ENCODE measurements at regions not wholly inside any gene's neighbourhood (a gene's known extent, or its start where the extent isn't known, plus 50 kb on each side); places are given as distances from the start of the nearest gene placed in this dataset.

- Mint-ChIP-seq H3K4me3 (no peak overlapping the region), H3K27me3 (peaks cover 15 to 45% (median 40%) of the 10 kb centered on the region in 5 donors), H3K9me3 (peaks cover 0 to 6% (median 0%) of the 10 kb centered on the region in 9 donors), H3K27ac (no peak overlapping the region), H3K4me1 (peaks cover 0 to 16% (median 3%) of the 10 kb centered on the region in 4 donors), H3K36me3 (peaks cover 0 to 10% (median 0%) of the 10 kb centered on the region in 3 donors)
- ATAC-seq, result no peak
- POLR2A ChIA-PET, result no interaction called here
- no peak for DNase-seq
Observed at GRCh38 chr22:35475545-35475944, 65.1 kb upstream of the RASD2 start.

DNA sequence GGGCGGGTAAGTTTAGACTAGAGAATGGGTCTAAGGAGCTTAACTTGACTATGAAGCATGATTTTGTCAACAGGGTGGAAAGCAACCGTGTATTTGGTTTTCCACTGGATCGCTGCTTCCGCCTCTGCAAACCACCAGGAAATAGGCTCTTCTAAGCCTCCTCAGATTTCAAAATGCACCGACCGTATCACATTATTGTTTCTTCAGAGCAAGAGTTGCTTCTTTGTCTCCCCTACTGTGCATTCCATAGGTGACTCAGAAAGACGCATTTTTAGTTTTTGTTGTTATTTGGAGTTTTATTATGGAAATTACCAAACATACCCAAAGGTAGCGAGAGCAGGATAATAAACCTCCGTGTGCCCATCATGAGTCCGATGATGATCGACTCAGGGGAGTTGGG is 64.3 kb upstream of the RASD2 start:
- Mint-ChIP-seq H3K9me3 (peaks cover 0 to 6% (median 0%) of the 10 kb centered on the region in 9 donors), H3K27ac (no peak overlapping the region), H3K36me3 (peaks cover 0 to 3% (median 0%) of the 10 kb centered on the region in 3 donors), H3K4me3 (no peak overlapping the region), H3K4me1 (peaks cover 0 to 16% (median 3%) of the 10 kb centered on the region in 4 donors), H3K27me3 (peaks cover 19 to 52% (median 48%) of the 10 kb centered on the region in 5 donors)
- no peak for ATAC-seq
- POLR2A ChIA-PET, result no interaction called here
- DNase-seq, result no peak

DNA sequence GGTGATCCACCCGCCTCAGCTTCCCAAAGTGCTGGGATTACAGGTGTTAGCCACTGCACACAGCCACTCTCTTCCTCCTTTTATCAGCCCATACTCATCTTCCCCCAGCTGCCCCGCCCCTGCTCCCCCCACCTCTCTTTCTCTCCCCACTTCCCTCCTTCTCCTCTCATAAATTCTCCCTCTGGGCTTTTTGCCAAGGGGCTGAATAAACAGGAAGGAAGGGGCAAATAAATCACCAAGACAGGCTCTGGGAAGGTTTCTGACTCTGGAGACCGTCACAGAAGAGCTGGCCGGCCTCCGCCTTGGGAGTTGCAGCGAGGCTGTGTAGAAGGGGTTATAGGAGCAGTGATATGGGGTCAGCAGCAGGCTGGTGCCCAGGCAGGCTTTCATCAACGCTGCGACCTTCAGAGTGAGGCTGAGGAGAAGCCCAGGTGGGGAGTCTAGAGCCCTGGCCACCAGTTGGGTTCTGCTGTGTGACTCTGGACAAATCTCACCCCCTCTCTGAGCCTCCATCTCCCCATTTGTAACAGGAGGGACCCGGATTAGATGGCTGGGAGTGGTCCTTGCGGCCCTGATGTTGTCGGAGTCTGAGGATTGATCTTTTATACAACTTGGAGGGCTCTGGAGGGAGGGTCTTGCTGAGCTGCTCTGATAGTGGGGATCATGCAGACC is 62.6 kb upstream of the RASD2 start:
- Mint-ChIP-seq H3K27ac (peak overlapping the region in 1 of 10 donors; percentile 40), H3K4me1 (peaks cover 0 to 16% (median 3%) of the 10 kb centered on the region in 4 donors), H3K9me3 (no peaks in the 10 kb centered on the region), H3K27me3 (peaks cover 19 to 59% (median 54%) of the 10 kb centered on the region in 5 donors), H3K36me3 (no peaks in the 10 kb centered on the region), H3K4me3 (no peak overlapping the region)
- POLR2A ChIA-PET, result no interaction called here
- ATAC-seq (no peak), DNase-seq (no peak)

DNA sequence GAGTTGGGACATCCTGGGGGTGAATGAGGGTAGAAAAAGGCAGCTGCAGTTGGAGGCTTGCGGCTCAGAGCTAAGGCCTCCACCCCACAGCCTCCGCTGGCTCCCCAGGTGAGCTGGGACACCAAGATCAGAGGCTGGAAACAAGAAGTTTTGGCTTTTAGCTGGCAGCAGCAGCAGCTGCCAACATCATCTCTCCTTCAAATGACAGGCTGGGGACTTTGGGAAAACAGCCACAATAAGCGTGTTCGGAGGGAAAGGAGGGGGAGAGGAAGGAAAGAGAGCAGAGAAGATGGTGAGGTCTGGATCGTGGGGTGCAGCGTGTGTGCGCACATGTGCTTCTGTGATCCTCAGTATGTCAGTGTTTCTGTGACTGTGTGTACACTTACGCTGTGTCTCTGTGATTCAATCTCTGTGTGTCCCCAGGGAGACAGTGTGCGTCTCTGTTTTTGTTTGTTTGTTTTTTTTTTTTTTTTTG is 62.0 kb upstream of the RASD2 start:
- H3K36me3 Mint-ChIP-seq, result no peaks in the 10 kb centered on the region
- POLR2A ChIA-PET, result no interaction called here
- H3K4me3 Mint-ChIP-seq, result no peak overlapping the region
- H3K4me1 Mint-ChIP-seq, result peaks cover 0 to 16% (median 3%) of the 10 kb centered on the region in 4 donors
- H3K9me3 Mint-ChIP-seq, result no peaks in the 10 kb centered on the region
- ATAC-seq, result no peak
- peaks cover 19 to 62% (median 54%) of the 10 kb centered on the region in 5 donors for H3K27me3 Mint-ChIP-seq
- peak overlapping the region in 1 of 10 donors; percentile 40 for H3K27ac Mint-ChIP-seq
- no peak for DNase-seq

DNA sequence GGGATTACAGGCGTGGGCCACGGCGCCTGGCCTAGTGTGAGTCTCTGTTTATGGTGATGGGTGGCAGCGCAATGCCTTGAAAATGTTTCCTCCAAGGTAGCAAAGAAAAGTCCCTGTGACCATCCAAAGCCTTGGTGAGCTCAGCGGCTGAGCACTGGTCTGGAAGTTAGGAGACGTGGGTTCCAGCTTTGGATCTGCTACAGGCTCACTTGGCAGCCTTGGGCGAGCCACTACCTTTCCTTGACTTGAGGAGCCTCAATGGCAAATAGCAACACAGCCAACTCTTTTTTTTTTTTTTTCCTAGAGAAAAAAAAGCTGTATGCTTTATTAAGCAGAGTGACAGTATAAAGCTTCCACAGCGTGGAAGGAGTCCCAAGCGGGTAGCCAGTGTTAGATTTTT is 61.3 kb upstream of the RASD2 start:
- Mint-ChIP-seq H3K27me3 (peaks cover 19 to 68% (median 58%) of the 10 kb centered on the region in 5 donors), H3K4me1 (peaks cover 0 to 16% (median 3%) of the 10 kb centered on the region in 4 donors), H3K27ac (no peak overlapping the region), H3K9me3 (no peaks in the 10 kb centered on the region), H3K4me3 (no peak overlapping the region), H3K36me3 (no peaks in the 10 kb centered on the region)
- POLR2A ChIA-PET, result no interaction called here
- ATAC-seq (no peak), DNase-seq (no peak)

DNA sequence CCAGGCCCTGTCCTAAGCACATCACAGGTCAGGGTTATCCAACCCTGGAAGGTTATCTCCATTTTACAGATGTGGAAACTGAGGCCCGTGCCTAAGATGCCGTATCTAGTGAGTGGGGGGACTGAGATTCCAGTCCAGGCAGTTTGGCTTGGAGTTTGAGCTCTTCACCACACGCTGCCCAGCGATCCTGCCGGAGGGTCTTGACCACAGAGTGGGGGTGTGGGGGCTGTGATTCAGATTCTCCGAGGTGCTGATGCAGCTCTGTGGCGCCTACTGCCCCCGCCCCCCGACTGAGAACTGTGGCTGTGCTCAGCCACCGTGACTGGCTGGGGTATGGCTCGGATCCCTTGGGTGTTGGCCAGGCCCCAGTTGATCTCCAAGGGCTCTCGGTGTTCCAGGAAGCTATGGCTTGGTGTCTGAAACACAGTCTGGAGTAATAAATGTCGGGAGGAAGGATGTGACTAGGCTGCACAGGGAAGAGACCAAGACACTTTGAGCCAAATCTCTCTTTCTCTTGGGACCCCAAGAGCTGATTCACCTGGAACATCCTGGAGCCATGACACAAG is 60.6 kb upstream of the RASD2 start:
- Mint-ChIP-seq H3K4me3 (no peak overlapping the region), H3K9me3 (no peaks in the 10 kb centered on the region), H3K4me1 (peaks cover 0 to 16% (median 3%) of the 10 kb centered on the region in 4 donors), H3K36me3 (no peaks in the 10 kb centered on the region), H3K27ac (peak overlapping the region in 2 of 10 donors; percentile 3 to 76), H3K27me3 (peaks cover 19 to 65% (median 56%) of the 10 kb centered on the region in 5 donors)
- POLR2A ChIA-PET, result no interaction called here
- ATAC-seq, result no peak
- DNase-seq, result no peak

DNA sequence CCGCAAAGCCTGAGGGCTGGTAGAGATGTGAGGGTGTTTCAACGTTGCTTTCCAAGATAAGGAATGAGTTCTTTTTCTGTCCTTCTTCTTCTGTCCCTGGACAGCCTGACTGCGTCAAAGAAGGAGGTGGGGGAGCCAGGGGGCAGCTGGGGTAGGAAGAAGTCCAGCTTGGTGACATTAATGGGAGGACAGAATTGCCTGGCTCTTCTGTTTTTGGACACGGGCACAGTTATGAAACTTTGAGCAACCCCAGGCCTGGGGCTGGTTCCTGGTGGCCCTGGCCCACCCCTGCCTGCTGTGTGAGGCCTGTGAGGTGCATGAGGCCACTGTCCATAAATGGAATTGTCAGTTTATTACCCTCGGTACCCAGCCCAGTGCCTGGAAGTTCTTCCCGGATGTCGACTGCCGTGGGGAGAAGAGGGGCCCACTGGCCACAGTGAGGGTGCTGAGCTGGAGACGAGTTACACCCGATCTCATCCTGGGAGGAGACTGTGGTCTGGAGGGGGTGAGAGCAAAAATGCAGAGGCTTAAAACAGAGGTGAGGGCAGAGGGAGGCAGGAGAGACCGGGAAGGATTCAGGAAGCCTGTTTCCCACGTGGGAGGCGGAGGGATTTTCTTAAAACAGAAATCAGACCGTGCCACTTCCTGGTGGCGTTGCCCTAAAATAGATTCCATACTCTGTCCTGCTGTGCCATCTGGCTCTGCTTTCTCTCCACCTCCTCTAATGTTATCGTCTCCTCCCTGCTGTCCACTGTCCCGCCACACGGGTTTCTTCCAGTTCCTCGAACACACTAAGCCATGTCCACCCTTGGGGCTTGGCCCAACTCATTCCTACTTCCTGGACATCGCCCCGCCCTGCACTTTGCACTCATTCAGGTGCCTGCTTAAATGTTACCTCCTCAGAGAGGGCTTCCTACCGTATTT is 59.7 kb upstream of the RASD2 start:
- Mint-ChIP-seq H3K36me3 (no peaks in the 10 kb centered on the region), H3K4me1 (peaks cover 0 to 9% (median under 1%) of the 10 kb centered on the region in 4 donors), H3K4me3 (no peak overlapping the region), H3K9me3 (no peaks in the 10 kb centered on the region), H3K27me3 (peaks cover 19 to 67% (median 60%) of the 10 kb centered on the region in 5 donors), H3K27ac (peak overlapping the region in 2 of 10 donors; percentile 33 to 75)
- DNase-seq (no peak), ATAC-seq (no peak)
- POLR2A ChIA-PET, result no interaction called here

GRCh38 chr22:35482311-35482710 is 58.3 kb upstream of the RASD2 start:
- Mint-ChIP-seq H3K4me1 (peaks cover 0 to 9% (median under 1%) of the 10 kb centered on the region in 4 donors), H3K9me3 (no peaks in the 10 kb centered on the region), H3K27ac (no peak overlapping the region), H3K27me3 (peaks cover 16 to 72% (median 59%) of the 10 kb centered on the region in 5 donors), H3K36me3 (no peaks in the 10 kb centered on the region), H3K4me3 (no peak overlapping the region)
- POLR2A ChIA-PET, result no interaction called here
- no peak for ATAC-seq
- DNase-seq, result no peak

- peaks cover 17 to 66% (median 56%) of the 10 kb centered on the region in 5 donors for H3K27me3 Mint-ChIP-seq
- H3K4me3 Mint-ChIP-seq, result no peak overlapping the region
- H3K27ac Mint-ChIP-seq, result no peak overlapping the region
- peaks cover 0 to 6% (median under 1%) of the 10 kb centered on the region in 4 donors for H3K4me1 Mint-ChIP-seq
- ATAC-seq (no peak), DNase-seq (no peak)
- POLR2A ChIA-PET, result no interaction called here
- H3K9me3 Mint-ChIP-seq, result no peaks in the 10 kb centered on the region
- no peaks in the 10 kb centered on the region for H3K36me3 Mint-ChIP-seq
Observed at GRCh38 chr22:35482974-35483373, 57.7 kb upstream of the RASD2 start.

- no peak for DNase-seq
- Mint-ChIP-seq H3K36me3 (no peaks in the 10 kb centered on the region), H3K4me3 (no peak overlapping the region), H3K27me3 (peaks cover 13 to 66% (median 52%) of the 10 kb centered on the region in 5 donors), H3K4me1 (no peaks in the 10 kb centered on the region), H3K27ac (no peak overlapping the region), H3K9me3 (no peaks in the 10 kb centered on the region)
- no peak for ATAC-seq
- POLR2A ChIA-PET, result no interaction called here
Observed at GRCh38 chr22:35483730-35484129, 56.9 kb upstream of the RASD2 start.

DNA sequence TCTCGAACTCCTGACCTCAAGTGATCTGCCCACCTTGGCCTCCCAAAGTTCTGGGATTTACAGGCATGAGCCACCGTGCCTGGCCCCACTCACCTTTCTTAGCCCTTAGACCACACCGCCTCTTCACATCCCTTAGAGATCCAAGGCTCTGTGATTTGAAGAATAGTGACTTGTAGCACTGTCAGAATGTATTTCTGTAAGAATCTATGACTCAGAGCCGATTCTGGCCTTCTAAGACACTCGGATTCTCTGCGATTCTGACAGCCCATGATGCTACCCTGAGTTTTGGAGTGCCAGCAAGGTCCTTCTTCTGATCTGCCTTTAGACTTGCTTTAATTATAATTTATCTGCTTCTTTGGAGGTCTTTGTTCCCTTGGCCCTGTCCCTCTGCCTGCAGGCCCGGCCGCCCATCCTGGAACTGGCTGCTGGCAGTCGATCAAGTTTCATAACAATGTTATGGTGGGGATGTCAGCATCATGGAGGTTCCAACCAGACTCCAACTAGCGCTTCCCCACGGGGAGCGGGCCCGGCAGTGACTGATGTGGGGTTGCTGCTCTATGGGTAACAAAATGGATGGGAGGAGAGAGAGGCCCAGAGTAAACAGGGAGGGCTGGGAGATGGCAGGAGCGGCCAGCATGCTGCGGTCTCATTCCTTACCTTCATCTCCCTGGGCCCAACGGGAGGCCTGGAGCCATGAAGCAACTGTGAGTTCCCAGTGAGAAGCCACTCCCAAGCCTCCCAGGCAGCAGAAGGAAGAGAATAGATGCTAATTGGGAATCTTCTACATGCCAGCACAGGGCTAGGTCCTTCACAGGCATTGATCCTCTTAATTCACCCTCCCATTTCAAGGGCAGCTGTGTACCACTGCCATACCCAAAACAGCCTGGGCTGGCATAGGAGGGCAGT is 55.7 kb upstream of the RASD2 start:
- peaks cover 11 to 55% (median 46%) of the 10 kb centered on the region in 5 donors for H3K27me3 Mint-ChIP-seq
- POLR2A ChIA-PET, result no interaction called here
- H3K36me3 Mint-ChIP-seq, result no peaks in the 10 kb centered on the region
- no peak overlapping the region for H3K4me3 Mint-ChIP-seq
- no peak for ATAC-seq
- no peak for DNase-seq
- H3K4me1 Mint-ChIP-seq, result no peaks in the 10 kb centered on the region
- H3K9me3 Mint-ChIP-seq, result no peaks in the 10 kb centered on the region
- peak overlapping the region in 2 of 10 donors; percentile 57 to 60 for H3K27ac Mint-ChIP-seq

- Mint-ChIP-seq H3K9me3 (no peaks in the 10 kb centered on the region), H3K4me3 (no peak overlapping the region), H3K36me3 (no peaks in the 10 kb centered on the region), H3K4me1 (no peaks in the 10 kb centered on the region), H3K27me3 (peaks cover 7 to 43% (median 38%) of the 10 kb centered on the region in 5 donors), H3K27ac (no peak overlapping the region)
- no peak for ATAC-seq
- no peak for DNase-seq
- POLR2A ChIA-PET, result no interaction called here
Observed at GRCh38 chr22:35486116-35486631, 54.5 kb upstream of the RASD2 start.
